HCT116 (cell line): ENCODE measurements at regions not wholly inside any gene's neighbourhood (a gene's known extent, or its start where the extent isn't known, plus 50 kb on each side); places are given as distances from the start of the nearest gene placed in this dataset.

Experiments
- ATAC-seq: fragments of 200-7000 bp; cut with Tn5 transposase; 2 replicates; pipeline ENCODE4 v1.9.1; 2020; ENCODE audit warnings: mild to moderate bottlenecking, moderate library complexity
- BruUV-seq: library from RNA; stranded (reverse); fragments of 400-500 nt; replicated peaks from 2 replicates; lab custom pipeline; 2021; lab: Mats Ljungman, UMichigan
- CTCF ChIA-PET: fragments of 300-600 bp; sonication (Branson Sonifier 250); formaldehyde crosslinking; loops from one replicate; lab custom pipeline; 2021; ENCODE audit warnings: antibody characterized with exemption; lab: Charles Lee
- POLR2A ChIA-PET: fragments of 300-600, 350-600 bp; sonication (Branson Sonifier 250); formaldehyde crosslinking; loops from one replicate; lab custom pipeline; 2021; ENCODE audit warnings: antibody characterized with exemption; lab: Charles Lee
- RAD21 ChIA-PET, 2 experiments: fragments of 300-600 bp; sonication (Branson Sonifier 250); formaldehyde crosslinking; loops; one replicate each; lab custom pipeline; 2023; ENCODE audit warnings: low total read pairs in 2 of 2; ENCODE audit not compliant: uncharacterized antibody in 2 of 2, unreplicated experiment in 2 of 2, low non-redundant PET in 1 of 2; lab: Charles Lee
- DNase-seq: peaks from one replicate; pipeline ENCODE4 v3.0.0-alpha.2; 2010; ENCODE audit warnings: low read depth, low spot score
- H2AFZ ChIP-seq: fragments of 200-600 bp; shearing (Covaris generic), sonication (generic); 2 replicates; pipeline ENCODE4 v1.6.1; 2017; ENCODE audit warnings: low read depth, mixed run types, mixed read lengths, antibody characterized with exemption, low read length; ENCODE audit not compliant: poor library complexity, severe bottlenecking
- H3K27ac ChIP-seq: 2 replicates; pipeline ENCODE4 v1.5.1; 2012; ENCODE audit warnings: low read depth, low read length
- H3K27me3 ChIP-seq: fragments of 200-600 bp; sonication (generic); 2 replicates; pipeline ENCODE4 v1.6.1; 2016; ENCODE audit warnings: mixed run types, low read length, mixed read lengths; ENCODE audit not compliant: insufficient read depth
- H3K36me3 ChIP-seq, 2 experiments: fragments of 200-500 bp in 1 of 2; fragments of 200-600 bp in 1 of 2; sonication (Bioruptor generic) in 1 of 2; sonication (generic) in 1 of 2; 2 replicates each; pipeline versions ENCODE4 v1.5.1 to v1.6.1; 2014 to 2016; ENCODE audit warnings: low read length in 2 of 2, inconsistent platforms in 1 of 2, mixed read lengths in 1 of 2, mixed run types in 1 of 2; ENCODE audit not compliant: insufficient read depth in 2 of 2, control insufficient read depth in 1 of 2
- H3K4me1 ChIP-seq, 2 experiments: fragments of 200-600 bp in 1 of 2; sonication (generic) in 1 of 2; 2 replicates each; pipeline versions ENCODE4 v1.5.1 to v1.6.1; 2012 to 2017; ENCODE audit warnings: low read length in 2 of 2, inconsistent platforms in 1 of 2, mild to moderate bottlenecking in 1 of 2, mixed read lengths in 1 of 2, mixed run types in 1 of 2, moderate library complexity in 1 of 2; ENCODE audit not compliant: insufficient read depth in 2 of 2, control insufficient read depth in 1 of 2
- H3K4me2 ChIP-seq: fragments of 200-600 bp; sonication (generic); 2 replicates; pipeline ENCODE4 v1.6.1; 2017; ENCODE audit warnings: mixed run types, low read length, mixed read lengths
- H3K4me3 ChIP-seq, 2 experiments: fragments of 200-600 bp in 1 of 2; sonication (generic) in 1 of 2; replicated peaks in 1 of 2; 2 replicates each; pipeline ENCODE4 v1.5.1; 2011 to 2016; ENCODE audit warnings: low read length in 2 of 2, control low read depth in 1 of 2, low read depth in 1 of 2, mild to moderate bottlenecking in 1 of 2, mixed read lengths in 1 of 2, mixed run types in 1 of 2
- H3K79me2 ChIP-seq: fragments of 200-600 bp; sonication (generic); 2 replicates; pipeline ENCODE4 v1.6.1; 2017; ENCODE audit warnings: mild to moderate bottlenecking, mixed run types, low read length, moderate library complexity, mixed read lengths; ENCODE audit not compliant: insufficient read depth
- H3K9ac ChIP-seq: fragments of 200-600 bp; sonication (generic); 2 replicates; pipeline ENCODE4 v1.6.1; 2016; ENCODE audit warnings: low read length, mixed read lengths
- H3K9me2 ChIP-seq: fragments of 200-600 bp; sonication (generic), shearing (Covaris generic); 2 replicates; pipeline ENCODE4 v1.6.1; 2017; ENCODE audit warnings: mixed run types, mild to moderate bottlenecking, moderate library complexity; ENCODE audit not compliant: insufficient read depth
- H3K9me3 ChIP-seq, 2 experiments: fragments of 200-500 bp in 1 of 2; fragments of 200-600 bp in 1 of 2; sonication (Bioruptor generic) in 1 of 2; sonication (generic) in 1 of 2; 2 replicates each; pipeline ENCODE4 v1.6.1; 2014 to 2017; ENCODE audit warnings: low read length in 2 of 2, mixed read lengths in 2 of 2, inconsistent platforms in 1 of 2, low read depth in 1 of 2, mild to moderate bottlenecking in 1 of 2, mixed run types in 1 of 2, moderate library complexity in 1 of 2; ENCODE audit not compliant: control insufficient read depth in 1 of 2, insufficient read depth in 1 of 2
- H4K20me1 ChIP-seq: fragments of 200-600 bp; sonication (generic), shearing (Covaris generic); 2 replicates; pipeline ENCODE4 v1.6.1; 2017; ENCODE audit warnings: mixed run types, mild to moderate bottlenecking, moderate library complexity; ENCODE audit not compliant: insufficient read depth
- ATF3 ChIP-seq: IDR thresholded peaks from 2 replicates; pipeline ENCODE4 v1.6.1; 2012
- CTCF ChIP-seq, 3 experiments: fragments of 200-600 bp in 1 of 3; sonication (generic) in 1 of 3; IDR thresholded peaks in 2 of 3; conservative IDR thresholded peaks in 1 of 3; 2 replicates each; pipeline ENCODE4 v1.5.1; 2012 to 2017; ENCODE audit warnings: low read depth in 2 of 3, low read length in 2 of 3, antibody characterized with exemption in 1 of 3, borderline replicate concordance in 1 of 3, control low read depth in 1 of 3, mild to moderate bottlenecking in 1 of 3, mixed read lengths in 1 of 3, mixed run types in 1 of 3, moderate library complexity in 1 of 3; ENCODE audit not compliant: insufficient read depth in 1 of 3
- EGR1 ChIP-seq: IDR thresholded peaks from 2 replicates; pipeline ENCODE4 v1.6.1; 2012; ENCODE audit warnings: low read depth
- EZH2 ChIP-seq: fragments of 200-600 bp; sonication (generic); IDR thresholded peaks from 2 replicates; pipeline ENCODE4 v1.6.1; 2017; ENCODE audit warnings: antibody characterized with exemption, mixed run types
- EZH2phosphoT487 ChIP-seq: fragments of 200-600 bp; IDR thresholded peaks from 2 replicates; pipeline ENCODE4 v1.6.1; 2018; ENCODE audit warnings: antibody characterized with exemption, borderline replicate concordance
- FOSL1 ChIP-seq: IDR thresholded peaks from 2 replicates; pipeline ENCODE4 v1.6.1; 2012; ENCODE audit warnings: low read depth
- JUND ChIP-seq: IDR thresholded peaks from 2 replicates; pipeline ENCODE4 v1.6.1; 2012
- MAX ChIP-seq: IDR thresholded peaks from 2 replicates; pipeline ENCODE4 v1.6.1; 2012
- POLR2A ChIP-seq: IDR thresholded peaks from 2 replicates; pipeline ENCODE4 v1.7.0; 2011; ENCODE audit warnings: borderline replicate concordance; ENCODE audit not compliant: insufficient read depth, insufficient read length; ENCODE audit errors: extremely low read depth
- POLR2AphosphoS5 ChIP-seq: IDR thresholded peaks from 2 replicates; pipeline ENCODE4 v1.6.1; 2011; ENCODE audit warnings: mild to moderate bottlenecking, low read depth, low read length, moderate library complexity
- REST ChIP-seq: IDR thresholded peaks from 2 replicates; pipeline ENCODE4 v1.6.1; 2012; ENCODE audit warnings: low read depth
- SIN3A ChIP-seq: IDR thresholded peaks from 2 replicates; pipeline ENCODE4 v1.6.1; 2012; ENCODE audit warnings: low read depth
- SP1 ChIP-seq: IDR thresholded peaks from 2 replicates; pipeline ENCODE4 v1.6.1; 2012; ENCODE audit warnings: low read depth
- ZBTB33 ChIP-seq: IDR thresholded peaks from 2 replicates; pipeline ENCODE4 v1.6.1; 2011; ENCODE audit warnings: mild to moderate bottlenecking, low read length, moderate library complexity; ENCODE audit not compliant: insufficient replicate concordance; ENCODE audit errors: extremely low read depth
- ZFX ChIP-seq: fragments of 450-650 bp; IDR thresholded peaks from 2 replicates; pipeline ENCODE4 v1.6.1; 2017
- intact Hi-C: fragments of 100-400 bp; cut with micrococcal nuclease; formaldehyde crosslinking; loops from 2 replicates; pipeline ENCODE4 v1.10.0; 2022

GRCh38 chr6:92538926-92539325 lies 880.4 kb downstream of the EPHA7 start:
- ChIA-PET POLR2A (no interaction called here), RAD21 (no interaction called here)
- no peaks in the 10 kb centered on the region for H3K4me1 ChIP-seq
- no peaks in the 10 kb centered on the region for H3K9me2 ChIP-seq
- no peak overlapping the region for H3K4me2 ChIP-seq
- peaks cover 5 to 13% of the 10 kb centered on the region in 2 experiments; a peak in 2 of 4 replicates for H3K9me3 ChIP-seq
- H3K79me2 ChIP-seq = no peaks in the 10 kb centered on the region
- no peak overlapping the region for H3K4me3 ChIP-seq
- H4K20me1 ChIP-seq = no peaks in the 10 kb centered on the region
- no peak overlapping the region for H3K27ac ChIP-seq
- no peak for ATAC-seq
- intact Hi-C loops = no loop called here
- no TSS peak for BruUV-seq
- TF ChIP-seq ZBTB33 (no peak), SP1 (no peak), POLR2AphosphoS5 (no peak), JUND (no peak), ZFX (no peak), ATF3 (no peak), EGR1 (no peak), EZH2phosphoT487 (no peak), POLR2A (no peak), REST (no peak), EZH2 (no peak), MAX (no peak), CTCF (IDR thresholded peaks at IDR 0.05 in 2 of 3, conservative IDR thresholded peaks at IDR 0.05 in 1 of 3; ENCODE audit: borderline replicate concordance in 1 of 3, insufficient read depth in 1 of 3, low read depth in 2 of 3, low read length in 2 of 3) (no peak), SIN3A (no peak), FOSL1 (no peak)
- TF ChIP-seq, all 23 proteins: peak for 0
- DNase-seq = no peak
- no peaks in the 10 kb centered on the region for H3K27me3 ChIP-seq
- H2AFZ ChIP-seq = no peak overlapping the region
- no peaks in the 10 kb centered on the region for H3K36me3 ChIP-seq
- CTCF ChIA-PET = no interaction called here
- no peak overlapping the region for H3K9ac ChIP-seq
